GM19455 (cell line): ENCODE measurements at regions not wholly inside any gene's neighbourhood (a gene's known extent, or its start where the extent isn't known, plus 50 kb on each side); places are given as distances from the start of the nearest gene placed in this dataset.

ENCODE experiments used
- ATAC-seq: cut with Tn5 transposase; IDR thresholded peaks from one replicate; pipeline ENCODE4 v1.9.1; 2021; ENCODE audit not compliant: unreplicated experiment

- ATAC-seq = no peak
These were observed 241.2 kb downstream of the PTBP2 start for GRCh38 chr1:96962751-96963211.

- ATAC-seq = no peak
These were observed 243.2 kb downstream of the PTBP2 start for GRCh38 chr1:96964761-96965160.

GRCh38 chr1:96966536-96967138 lies 245.1 kb downstream of the PTBP2 start:
- ATAC-seq = peak; percentile 88

GRCh38 chr1:96967311-96967710 lies 245.7 kb downstream of the PTBP2 start:
- no peak for ATAC-seq

- ATAC-seq = no peak
These were observed 247.0 kb downstream of the PTBP2 start for GRCh38 chr1:96968541-96968940.

- no peak for ATAC-seq
These were observed 247.4 kb downstream of the PTBP2 start for GRCh38 chr1:96968983-96969382.

- no peak for ATAC-seq
These were observed 248.1 kb downstream of the PTBP2 start for GRCh38 chr1:96969656-96970163.

- ATAC-seq = no peak
These were observed 249.9 kb downstream of the PTBP2 start for GRCh38 chr1:96971439-96971838.

GRCh38 chr1:96971849-96972602 lies 250.4 kb downstream of the PTBP2 start:
- no peak for ATAC-seq

GRCh38 chr1:96973605-96974004 lies 252.0 kb downstream of the PTBP2 start:
- no peak for ATAC-seq

GRCh38 chr1:96978444-96978843 lies 256.9 kb downstream of the PTBP2 start:
- ATAC-seq = no peak

GRCh38 chr1:96978901-96979300 lies 257.3 kb downstream of the PTBP2 start:
- no peak for ATAC-seq

GRCh38 chr1:96979304-96980268 lies 258.0 kb downstream of the PTBP2 start:
- ATAC-seq = no peak

GRCh38 chr1:96980448-96980847 lies 258.9 kb downstream of the PTBP2 start:
- no peak for ATAC-seq

GRCh38 chr1:96981181-96981580 lies 259.6 kb downstream of the PTBP2 start:
- no peak for ATAC-seq

- ATAC-seq = no peak
These were observed 260.5 kb downstream of the PTBP2 start for GRCh38 chr1:96982118-96982517.

- no peak for ATAC-seq
These were observed 262.3 kb downstream of the PTBP2 start for GRCh38 chr1:96983866-96984265.

GRCh38 chr1:96987186-96987703 lies 265.7 kb downstream of the PTBP2 start:
- ATAC-seq = no peak

GRCh38 chr1:96989302-96989701 lies 267.7 kb downstream of the PTBP2 start:
- ATAC-seq = no peak

GRCh38 chr1:96990136-96990535 lies 268.6 kb downstream of the PTBP2 start:
- no peak for ATAC-seq

- ATAC-seq = no peak
These were observed 269.7 kb downstream of the PTBP2 start for GRCh38 chr1:96991261-96991660.
